ENCODE measurements at regions not wholly inside any gene's neighbourhood (a gene's known extent, or its start where the extent isn't known, plus 50 kb on each side); places are given as distances from the start of the nearest gene placed in this dataset.

GRCh38 chr9:80995759-80996158 lies 693.6 kb downstream of the TLE1 start:
- TF ChIP-seq EZH2 (IDR thresholded peaks at IDR 0.05; ENCODE audit: borderline replicate concordance, low read depth, low read length): no peak
- TF ChIP-seq CTCF (IDR thresholded peaks at IDR 0.05 in 2 of 3, conservative IDR thresholded peaks at IDR 0.05 in 1 of 3; ENCODE audit: insufficient read depth in 2 of 3, low read depth in 1 of 3, low read length in 3 of 3): no peak
- no peak for TF ChIP-seq POLR2A (conservative IDR thresholded peaks at IDR 0.05)
- no peak for TF ChIP-seq USF1 (CRISPR knock-in tag; IDR thresholded peaks at IDR 0.05)
- no peak for TF ChIP-seq ZHX1 (conservative IDR thresholded peaks at IDR 0.05; ENCODE audit: low read length)
- TF ChIP-seq ETV6 (IDR thresholded peaks at IDR 0.05; ENCODE audit: borderline replicate concordance in 1 of 2, low read depth in 2 of 2, low read length in 1 of 2): no peak
- no peak for TF ChIP-seq ETV6 (CRISPR knock-in tag; IDR thresholded peaks at IDR 0.05; ENCODE audit: borderline replicate concordance)
- no peak for TF ChIP-seq MCM7 (IDR thresholded peaks at IDR 0.05)
- TF ChIP-seq PRDM10 (IDR thresholded peaks at IDR 0.05; ENCODE audit: partially characterized antibody): no peak
- no peak for TF ChIP-seq CHD4 (IDR thresholded peaks at IDR 0.05; ENCODE audit: insufficient read depth, insufficient replicate concordance, low read depth, low read length, poor library complexity, severe bottlenecking)
- no peak for TF ChIP-seq ZNF609 (CRISPR knock-in tag; IDR thresholded peaks at IDR 0.05; ENCODE audit: borderline replicate concordance)
- TF ChIP-seq ZNF644 (tag; IDR thresholded peaks at IDR 0.05; ENCODE audit: low read depth): no peak
